ENCODE measurements at regions not wholly inside any gene's neighbourhood (a gene's known extent, or its start where the extent isn't known, plus 50 kb on each side); places are given as distances from the start of the nearest gene placed in this dataset.

DNA sequence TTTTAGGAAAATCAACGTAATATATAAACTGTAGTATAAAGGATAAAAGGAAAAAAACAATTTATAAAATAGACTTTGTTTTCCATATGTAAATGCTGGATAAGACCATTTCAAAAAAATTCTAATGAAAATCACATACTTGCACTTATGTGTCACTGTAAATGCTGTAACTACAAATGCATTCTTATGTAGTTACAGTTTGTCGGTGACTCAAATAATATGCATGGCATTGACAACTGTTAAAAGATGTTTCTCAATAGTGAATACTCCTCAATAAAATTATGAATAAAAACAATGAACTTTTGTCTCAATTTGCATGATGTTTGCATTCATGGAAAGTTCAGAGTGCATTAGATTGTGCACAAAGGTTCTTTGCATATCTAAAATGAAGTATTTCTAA lies 614.0 kb upstream of the CHRM3 start:
- Histone ChIP-seq H3K36me3 (no peaks in the 10 kb centered on the region), H3K4me1 (no peaks in the 10 kb centered on the region), H3K27me3 (ENCODE audit: low read depth) (no peaks in the 10 kb centered on the region), H3K27ac (no peak overlapping the region), H3K4me3 (no peak overlapping the region), H3K9me3 (no peaks in the 10 kb centered on the region)
- ATAC-seq (no peak), DNase-seq (no peak)
- no peak for TF ChIP-seq CTCF (IDR thresholded peaks at IDR 0.05)
- intact Hi-C loops (cut with DNase I), result no loop called here

GRCh38 chr1:238767321-238767720 lies 619.0 kb upstream of the CHRM3 start:
- DNase-seq, result no peak
- intact Hi-C loops (cut with DNase I), result no loop called here
- Histone ChIP-seq H3K4me3 (no peak overlapping the region), H3K27ac (no peak overlapping the region), H3K9me3 (peaks cover 18% of the 10 kb centered on the region), H3K36me3 (no peaks in the 10 kb centered on the region), H3K27me3 (ENCODE audit: low read depth) (no peaks in the 10 kb centered on the region), H3K4me1 (no peaks in the 10 kb centered on the region)
- ATAC-seq, result no peak
- TF ChIP-seq CTCF (IDR thresholded peaks at IDR 0.05), result no peak

GRCh38 chr1:238764779-238765178 lies 621.6 kb upstream of the CHRM3 start:
- Histone ChIP-seq H3K36me3 (no peaks in the 10 kb centered on the region), H3K27ac (no peak overlapping the region), H3K4me3 (no peak overlapping the region), H3K9me3 (peaks cover 18% of the 10 kb centered on the region), H3K27me3 (ENCODE audit: low read depth) (no peaks in the 10 kb centered on the region), H3K4me1 (no peaks in the 10 kb centered on the region)
- ATAC-seq, result no peak
- TF ChIP-seq CTCF (IDR thresholded peaks at IDR 0.05), result no peak
- no peak for DNase-seq
- intact Hi-C loops (cut with DNase I), result no loop called here

- DNase-seq, result no peak
- intact Hi-C loops (cut with DNase I), result no loop called here
Observed at GRCh38 chr1:238753252-238753651, 633.1 kb upstream of the CHRM3 start.

GRCh38 chr1:238752327-238752726 lies 634.0 kb upstream of the CHRM3 start:
- DNase-seq (no peak), ATAC-seq (no peak)
- H3K27me3 ChIP-seq (ENCODE audit: low read depth), result no peaks in the 10 kb centered on the region
- no peak for TF ChIP-seq CTCF (IDR thresholded peaks at IDR 0.05)
- intact Hi-C loops (cut with DNase I), result no loop called here
- H3K9me3 ChIP-seq, result no peaks in the 10 kb centered on the region
- H3K36me3 ChIP-seq, result no peaks in the 10 kb centered on the region
- no peaks in the 10 kb centered on the region for H3K4me1 ChIP-seq
- no peak overlapping the region for H3K27ac ChIP-seq
- H3K4me3 ChIP-seq, result no peak overlapping the region

More at GRCh38 chr1:238753252-238753651, 633.1 kb upstream of the CHRM3 start:
- Histone ChIP-seq H3K36me3 (no peaks in the 10 kb centered on the region), H3K9me3 (no peaks in the 10 kb centered on the region), H3K4me3 (no peak overlapping the region), H3K27me3 (ENCODE audit: low read depth) (no peaks in the 10 kb centered on the region), H3K27ac (no peak overlapping the region), H3K4me1 (no peaks in the 10 kb centered on the region)
- ATAC-seq, result no peak
- no peak for TF ChIP-seq CTCF (IDR thresholded peaks at IDR 0.05)

DNA sequence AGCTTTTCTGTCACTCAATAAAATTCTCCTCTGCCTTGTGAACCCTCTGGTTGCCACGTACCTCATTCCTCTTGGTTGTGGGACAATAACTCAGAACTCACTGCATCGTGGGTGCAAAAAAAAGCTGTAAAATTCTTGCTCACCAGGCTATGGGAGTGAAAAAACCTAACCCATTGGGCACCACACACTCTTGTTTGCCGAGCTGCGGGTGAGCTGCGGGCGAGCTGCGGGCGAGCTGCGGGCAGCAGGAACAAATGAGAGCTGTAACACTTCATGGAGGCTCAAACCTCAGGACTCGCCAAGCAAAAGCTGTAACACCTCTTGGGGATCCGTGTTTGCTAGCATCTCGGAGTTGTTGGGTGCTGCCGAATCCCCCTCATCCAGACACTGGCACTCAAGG lies 641.3 kb upstream of the CHRM3 start:
- no peaks in the 10 kb centered on the region for H3K27me3 ChIP-seq (ENCODE audit: low read depth)
- ATAC-seq (no peak), DNase-seq (no peak)
- intact Hi-C loops (cut with DNase I), result no loop called here
- no peaks in the 10 kb centered on the region for H3K36me3 ChIP-seq
- H3K27ac ChIP-seq, result no peak overlapping the region
- no peaks in the 10 kb centered on the region for H3K4me1 ChIP-seq
- TF ChIP-seq CTCF (IDR thresholded peaks at IDR 0.05), result no peak
- no peak overlapping the region for H3K4me3 ChIP-seq
- H3K9me3 ChIP-seq, result peaks cover 3% of the 10 kb centered on the region

All from lower lobe of right lung (tissue), 2 donors.